DOHH2 (cell line): ENCODE measurements at regions not wholly inside any gene's neighbourhood (a gene's known extent, or its start where the extent isn't known, plus 50 kb on each side); places are given as distances from the start of the nearest gene placed in this dataset.

Experiments used
- H3F3A ChIP-seq: fragments of 200-600 bp; sonication (generic), shearing (Covaris generic); 2 replicates; pipeline ENCODE4 v1.6.0; 2016; ENCODE audit warnings: antibody characterized with exemption, mild to moderate bottlenecking; ENCODE audit not compliant: control insufficient read depth, insufficient read depth
- H3K27ac ChIP-seq: fragments of 200-600 bp; sonication (generic); 2 replicates; pipeline ENCODE4 v1.5.1; 2014; ENCODE audit warnings: low read depth, mild to moderate bottlenecking, low read length, moderate library complexity
- H3K27me3 ChIP-seq: fragments of 200-600 bp; sonication (generic); 2 replicates; pipeline ENCODE4 v1.6.1; 2014; ENCODE audit warnings: mild to moderate bottlenecking, low read length, mixed read lengths; ENCODE audit not compliant: control insufficient read depth
- H3K36me3 ChIP-seq: fragments of 200-600 bp; sonication (generic); 2 replicates; pipeline ENCODE4 v1.6.1; 2014; ENCODE audit warnings: mild to moderate bottlenecking, low read length, moderate library complexity, mixed read lengths; ENCODE audit not compliant: control insufficient read depth
- H3K4me1 ChIP-seq: fragments of 200-600 bp; sonication (generic); 2 replicates; pipeline ENCODE4 v1.6.1; 2014; ENCODE audit warnings: mild to moderate bottlenecking, low read length, mixed read lengths; ENCODE audit not compliant: control insufficient read depth
- H3K4me2 ChIP-seq: fragments of 200-600 bp; sonication (generic); 2 replicates; pipeline ENCODE4 v1.6.0; 2014; ENCODE audit warnings: mild to moderate bottlenecking, low read length, moderate library complexity
- H3K4me3 ChIP-seq: fragments of 200-600 bp; sonication (generic); 2 replicates; pipeline ENCODE4 v1.5.1; 2014; ENCODE audit warnings: mild to moderate bottlenecking, low read length, mixed read lengths
- H3K79me2 ChIP-seq: fragments of 200-600 bp; sonication (generic); 2 replicates; pipeline ENCODE4 v1.6.1; 2014; ENCODE audit warnings: mild to moderate bottlenecking, low read length, mixed read lengths; ENCODE audit not compliant: control insufficient read depth
- H3K9me2 ChIP-seq: fragments of 200-600 bp; sonication (generic); replicated peaks from 2 replicates; pipeline ENCODE4 v1.6.1; 2014; ENCODE audit warnings: mild to moderate bottlenecking, low read length, mixed read lengths; ENCODE audit not compliant: control insufficient read depth
- H3K9me3 ChIP-seq: fragments of 200-600 bp; sonication (generic); 2 replicates; pipeline ENCODE4 v1.6.1; 2014; ENCODE audit warnings: antibody characterized with exemption, low read length, mixed read lengths; ENCODE audit not compliant: control insufficient read depth, insufficient read depth
- H4K20me1 ChIP-seq: fragments of 200-600 bp; sonication (generic); 2 replicates; pipeline ENCODE4 v1.6.0; 2014; ENCODE audit warnings: low read depth, mild to moderate bottlenecking, antibody characterized with exemption, low read length, moderate library complexity; ENCODE audit not compliant: control insufficient read depth, insufficient read depth
- EZH2phosphoT487 ChIP-seq: fragments of 200-600 bp; sonication (generic); IDR thresholded peaks from 2 replicates; pipeline ENCODE4 v1.6.1; 2017; ENCODE audit warnings: borderline replicate concordance, mild to moderate bottlenecking, antibody characterized with exemption, low read length, moderate library complexity, mixed read lengths
- TF ChIP-seq, protein P1 (sequence below): fragments of 200-600 bp; sonication (generic); IDR thresholded peaks from one replicate; pipeline ENCODE4 v1.5.1; 2014; ENCODE audit warnings: antibody characterized with exemption, mild to moderate bottlenecking, low read depth, low read length; ENCODE audit not compliant: poor library complexity, severe bottlenecking

- no peaks in the 10 kb centered on the region for H3K36me3 ChIP-seq
- no peaks in the 10 kb centered on the region for H4K20me1 ChIP-seq
- H3F3A ChIP-seq = no peaks in the 10 kb centered on the region
- TF ChIP-seq EZH2phosphoT487 = no peak
- TF ChIP-seq, protein P1, sequence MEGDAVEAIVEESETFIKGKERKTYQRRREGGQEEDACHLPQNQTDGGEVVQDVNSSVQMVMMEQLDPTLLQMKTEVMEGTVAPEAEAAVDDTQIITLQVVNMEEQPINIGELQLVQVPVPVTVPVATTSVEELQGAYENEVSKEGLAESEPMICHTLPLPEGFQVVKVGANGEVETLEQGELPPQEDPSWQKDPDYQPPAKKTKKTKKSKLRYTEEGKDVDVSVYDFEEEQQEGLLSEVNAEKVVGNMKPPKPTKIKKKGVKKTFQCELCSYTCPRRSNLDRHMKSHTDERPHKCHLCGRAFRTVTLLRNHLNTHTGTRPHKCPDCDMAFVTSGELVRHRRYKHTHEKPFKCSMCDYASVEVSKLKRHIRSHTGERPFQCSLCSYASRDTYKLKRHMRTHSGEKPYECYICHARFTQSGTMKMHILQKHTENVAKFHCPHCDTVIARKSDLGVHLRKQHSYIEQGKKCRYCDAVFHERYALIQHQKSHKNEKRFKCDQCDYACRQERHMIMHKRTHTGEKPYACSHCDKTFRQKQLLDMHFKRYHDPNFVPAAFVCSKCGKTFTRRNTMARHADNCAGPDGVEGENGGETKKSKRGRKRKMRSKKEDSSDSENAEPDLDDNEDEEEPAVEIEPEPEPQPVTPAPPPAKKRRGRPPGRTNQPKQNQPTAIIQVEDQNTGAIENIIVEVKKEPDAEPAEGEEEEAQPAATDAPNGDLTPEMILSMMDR = no peak
- H3K27ac ChIP-seq = no peak overlapping the region
- H3K27me3 ChIP-seq = no peaks in the 10 kb centered on the region
- H3K4me1 ChIP-seq = no peaks in the 10 kb centered on the region
- H3K9me3 ChIP-seq = no peaks in the 10 kb centered on the region; the same call in 1 of the 2 replicates
- no peak overlapping the region for H3K4me3 ChIP-seq
- H3K4me2 ChIP-seq = no peak overlapping the region
- H3K9me2 ChIP-seq = no peaks in the 10 kb centered on the region
- H3K79me2 ChIP-seq = no peaks in the 10 kb centered on the region
Measured at GRCh38 chr3:36319680-36320079, 60.6 kb upstream of the STAC start.
